GM21423 (cell line): ENCODE measurements at regions not wholly inside any gene's neighbourhood (a gene's known extent, or its start where the extent isn't known, plus 50 kb on each side); places are given as distances from the start of the nearest gene placed in this dataset.

Source experiments
- ATAC-seq: cut with Tn5 transposase; IDR thresholded peaks from one replicate; pipeline ENCODE4 v1.9.1; 2021; ENCODE audit warnings: mild to moderate bottlenecking, moderate library complexity; ENCODE audit not compliant: unreplicated experiment

- peak; percentile 72 for ATAC-seq
These were observed 186.2 kb downstream of the REEP3 start for GRCh38 chr10:63707254-63707910.

DNA sequence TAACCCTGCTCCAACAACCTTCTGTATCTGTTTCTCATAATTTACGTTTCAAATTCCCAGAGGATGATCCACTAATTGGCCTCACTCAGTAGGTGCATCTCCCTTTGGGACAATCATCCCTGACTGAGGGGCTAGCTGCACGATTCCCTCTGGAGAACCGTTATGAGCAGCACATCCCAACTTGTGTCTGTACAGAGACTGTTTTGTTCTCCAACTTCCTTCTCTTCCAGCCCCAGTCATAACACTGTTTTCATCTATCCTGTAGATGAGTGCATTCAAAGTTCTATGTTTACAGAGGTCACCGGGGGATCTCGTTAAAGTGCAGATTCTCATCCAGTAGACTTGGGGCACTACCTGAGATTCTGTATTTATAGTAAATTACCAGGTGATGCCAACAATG, 187.2 kb downstream of the REEP3 start:
- ATAC-seq: no peak

DNA sequence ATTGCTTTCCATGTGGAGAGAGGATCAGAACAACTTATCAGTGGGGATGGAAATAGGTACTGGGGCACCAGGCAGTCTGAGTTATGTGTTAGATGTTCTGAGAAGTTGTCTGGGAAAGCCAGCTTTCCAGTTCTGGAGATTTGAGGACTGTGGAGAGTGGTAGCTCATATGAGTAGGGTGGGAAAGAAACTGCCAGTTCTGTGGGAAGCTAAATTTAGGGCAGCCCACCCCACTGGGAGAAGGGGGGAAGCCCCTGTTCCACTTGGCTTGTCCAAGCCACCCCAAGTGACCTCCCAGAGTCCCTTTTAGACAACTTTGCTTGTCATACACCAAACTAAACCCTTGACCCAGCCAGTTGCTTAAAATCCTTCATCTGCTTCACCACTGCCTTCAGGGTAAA, 189.5 kb downstream of the REEP3 start:
- no peak for ATAC-seq

- ATAC-seq: no peak
These were observed 190.2 kb downstream of the REEP3 start for GRCh38 chr10:63711361-63711760.

DNA sequence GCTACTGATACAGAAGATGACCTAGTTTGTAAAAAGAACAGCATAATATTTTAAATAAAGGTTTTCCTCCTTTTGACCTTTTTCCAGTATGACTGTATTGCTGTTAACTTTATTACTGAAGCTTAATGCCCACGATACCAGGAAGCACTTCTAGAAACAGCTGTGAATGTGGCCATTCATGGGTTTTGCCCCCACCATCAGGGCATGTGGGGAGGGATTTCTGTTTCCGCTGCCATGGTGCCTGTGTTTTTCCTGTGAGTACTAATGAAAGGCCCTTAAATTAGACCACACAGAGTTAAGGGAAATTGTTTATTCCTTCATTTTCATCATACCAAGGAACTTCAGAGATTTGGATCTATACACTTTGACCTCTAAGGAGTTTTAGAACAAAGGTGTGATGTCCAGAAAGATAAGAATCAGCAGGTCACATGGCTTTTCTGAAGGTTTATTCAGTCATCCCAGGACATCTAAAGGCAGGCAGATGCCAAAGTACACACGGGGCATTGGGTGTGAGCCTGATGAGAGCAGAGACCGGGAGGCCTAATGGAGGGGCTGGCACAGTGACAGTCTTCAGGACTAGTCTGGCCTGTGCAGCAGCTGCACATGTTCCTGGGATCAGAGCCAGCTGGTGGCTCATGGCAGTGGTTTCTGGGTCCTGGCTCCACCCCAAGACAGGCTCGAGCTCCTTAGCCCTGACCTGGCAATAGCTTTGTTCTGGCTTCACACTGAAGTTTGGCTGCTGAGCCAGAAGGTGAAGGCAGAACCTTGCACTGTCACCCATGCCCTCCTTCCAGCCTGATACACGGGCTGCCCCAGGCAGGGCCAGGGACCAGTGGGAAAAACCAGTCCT, 190.9 kb downstream of the REEP3 start:
- ATAC-seq: no peak

DNA sequence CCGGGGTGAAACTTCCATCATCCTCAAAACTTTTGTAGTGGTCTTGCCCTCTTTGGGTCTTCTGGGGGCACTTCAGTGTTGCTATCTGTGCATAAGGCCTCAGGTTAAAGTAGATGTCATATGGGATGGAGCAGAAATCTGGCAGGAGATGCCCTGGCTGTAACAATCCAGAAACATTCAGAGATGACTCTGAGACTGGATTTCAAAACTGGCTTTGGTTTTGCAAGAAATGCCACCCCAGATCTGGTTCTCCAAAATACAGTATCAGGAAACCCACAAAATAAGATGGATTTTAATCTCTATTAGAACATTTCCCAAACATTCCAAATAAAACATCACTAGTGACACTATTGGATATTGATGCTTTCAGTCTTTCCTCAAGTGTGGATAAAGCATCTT, 191.5 kb downstream of the REEP3 start:
- ATAC-seq: no peak

DNA sequence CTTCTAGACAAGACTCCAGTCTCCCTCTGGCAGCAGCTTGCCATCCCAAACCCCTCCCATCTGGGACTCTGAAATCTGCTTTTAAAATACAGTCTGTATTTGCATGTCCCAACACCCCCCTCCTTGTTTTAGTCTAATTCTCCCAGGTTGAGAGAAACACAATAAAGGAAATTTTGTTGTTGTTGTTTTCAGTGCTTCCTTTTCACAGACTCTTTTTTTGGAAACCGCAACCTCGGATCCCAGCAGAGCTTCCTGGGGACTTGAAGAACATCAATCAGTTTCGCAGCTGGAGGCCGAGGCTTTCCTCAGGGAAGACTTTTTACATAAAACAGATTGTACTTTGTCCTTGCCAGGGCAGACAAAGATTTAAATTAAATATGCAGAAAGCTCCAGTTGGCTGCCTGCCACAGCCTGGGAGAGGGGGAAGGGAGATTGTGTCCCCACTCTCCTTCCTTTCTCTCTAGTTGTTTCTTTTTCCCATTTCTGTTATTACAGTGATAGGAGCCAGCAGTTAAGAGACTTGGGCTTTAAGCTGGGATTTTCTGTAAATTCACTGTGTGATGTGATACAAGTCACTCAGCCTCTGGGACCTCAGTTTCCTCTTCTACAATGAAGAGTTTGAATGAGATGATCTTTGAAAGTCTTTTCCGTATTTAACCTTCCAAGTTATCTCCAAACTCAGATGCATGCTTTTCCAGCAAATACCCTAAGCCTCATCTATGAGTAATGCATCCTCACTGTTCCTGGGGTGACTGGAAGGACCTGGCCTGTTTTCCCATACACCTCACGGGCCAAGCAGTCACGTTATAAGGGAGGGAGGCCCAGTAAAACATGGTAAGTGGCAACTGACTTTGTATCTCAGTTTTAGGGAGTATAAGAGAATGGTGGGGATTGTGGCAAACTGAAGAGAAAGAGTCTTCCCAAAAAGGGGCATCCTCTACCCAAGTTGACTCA, 192.3 kb downstream of the REEP3 start:
- no peak for ATAC-seq

DNA sequence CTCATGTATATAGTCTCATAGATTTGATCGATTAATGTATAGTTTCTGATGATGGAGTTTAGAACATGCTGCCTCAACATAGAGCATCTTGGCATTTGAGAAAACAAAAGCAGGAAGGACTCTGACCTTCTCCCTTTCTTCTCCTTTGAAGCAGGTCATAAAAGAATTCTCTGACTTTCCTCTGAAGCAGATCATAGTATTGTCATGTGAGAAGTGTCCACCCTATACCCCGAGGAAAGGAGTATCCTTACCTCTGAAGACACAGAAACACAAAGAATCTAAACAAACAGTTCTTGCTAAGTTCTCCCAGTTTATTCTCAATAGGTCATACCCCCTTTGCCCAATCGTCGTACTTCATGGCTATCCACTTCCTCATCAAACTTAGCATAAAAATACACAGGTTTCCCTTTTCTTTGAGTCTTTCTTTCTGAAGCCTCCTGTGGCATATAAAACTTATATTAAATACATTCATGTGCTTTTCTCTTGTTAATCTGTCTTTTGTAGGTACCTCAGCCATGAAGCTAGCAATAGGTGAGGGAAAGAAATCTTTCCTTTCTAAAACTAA, 194.9 kb downstream of the REEP3 start:
- ATAC-seq: no peak

- no peak for ATAC-seq
These were observed 196.0 kb downstream of the REEP3 start for GRCh38 chr10:63717027-63717715.

GRCh38 chr10:63718006-63718405, 196.8 kb downstream of the REEP3 start:
- no peak for ATAC-seq

GRCh38 chr10:63718421-63718820, 197.2 kb downstream of the REEP3 start:
- ATAC-seq: no peak

DNA sequence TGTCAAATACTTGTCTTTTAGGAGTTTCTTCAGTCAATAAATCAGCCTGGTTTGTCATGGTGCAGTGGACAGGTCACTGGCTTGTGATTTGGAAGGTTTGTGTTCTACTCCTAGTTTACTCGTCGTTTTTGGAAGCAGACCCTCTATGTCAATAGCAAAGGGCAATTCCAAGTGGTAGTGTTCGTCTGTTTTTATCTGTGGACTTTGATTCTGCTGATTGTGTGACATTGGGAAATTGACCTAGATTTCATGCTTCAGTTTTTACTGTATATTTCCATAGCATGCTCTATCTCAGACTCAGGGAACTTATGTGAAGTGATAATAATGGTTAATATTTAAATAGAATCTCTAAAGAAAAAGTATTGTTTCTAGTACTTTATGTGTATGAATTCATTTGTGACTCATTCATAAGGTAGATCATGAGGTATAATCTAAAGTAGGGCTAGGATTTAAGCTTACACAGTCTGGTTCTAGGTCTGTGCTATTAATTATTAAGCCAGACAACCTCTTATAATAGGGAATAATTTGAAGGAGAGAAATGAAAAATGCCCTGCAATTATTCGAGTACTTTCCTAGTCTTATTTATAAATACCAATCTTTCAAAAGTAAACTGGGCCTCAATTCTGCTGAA, 198.1 kb downstream of the REEP3 start:
- ATAC-seq: no peak

- ATAC-seq: peak; percentile 52
These were observed 198.9 kb downstream of the REEP3 start for GRCh38 chr10:63720072-63720537.

GRCh38 chr10:63720676-63721075, 199.5 kb downstream of the REEP3 start:
- ATAC-seq: peak; percentile 74

GRCh38 chr10:63722537-63722936, 201.3 kb downstream of the REEP3 start:
- ATAC-seq: no peak

DNA sequence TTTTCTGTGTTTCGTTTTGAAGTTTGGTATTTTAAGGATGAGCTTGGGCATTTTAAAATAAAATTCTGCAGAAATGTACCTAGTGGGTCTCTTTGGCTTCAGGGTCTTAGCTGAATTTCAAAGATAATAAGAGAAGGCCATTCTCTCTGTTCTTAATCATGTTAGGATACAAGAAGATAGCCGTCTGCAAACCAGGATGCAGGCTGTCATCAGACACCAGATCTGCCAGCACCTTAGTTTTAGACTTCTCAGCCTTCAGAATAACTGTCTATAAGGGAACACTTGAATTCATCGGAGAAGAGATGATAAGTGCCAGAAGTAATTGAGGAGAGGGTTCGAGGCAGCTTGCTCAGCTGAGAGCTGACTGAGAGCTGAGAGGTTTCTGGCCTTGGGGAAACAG, 202.1 kb downstream of the REEP3 start:
- no peak for ATAC-seq

DNA sequence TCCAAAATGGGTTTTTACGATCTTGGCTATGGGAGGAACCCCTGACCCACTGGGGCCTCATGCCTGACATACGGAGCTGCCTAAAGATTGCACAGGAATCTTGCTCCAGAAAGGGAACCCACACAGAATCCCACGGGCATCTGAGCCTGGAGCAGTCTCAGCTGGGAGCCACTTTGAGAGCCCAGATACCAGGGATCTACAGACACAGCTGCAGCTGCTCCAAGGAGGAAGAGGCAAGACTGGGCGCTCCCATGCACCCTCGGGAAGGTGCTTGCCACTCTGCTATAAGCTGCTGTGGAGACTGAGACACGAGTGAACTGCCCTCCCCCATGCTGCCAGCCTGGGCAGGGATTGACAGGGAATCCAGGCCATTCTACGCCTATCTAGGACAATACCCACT, 202.5 kb downstream of the REEP3 start:
- no peak for ATAC-seq

DNA sequence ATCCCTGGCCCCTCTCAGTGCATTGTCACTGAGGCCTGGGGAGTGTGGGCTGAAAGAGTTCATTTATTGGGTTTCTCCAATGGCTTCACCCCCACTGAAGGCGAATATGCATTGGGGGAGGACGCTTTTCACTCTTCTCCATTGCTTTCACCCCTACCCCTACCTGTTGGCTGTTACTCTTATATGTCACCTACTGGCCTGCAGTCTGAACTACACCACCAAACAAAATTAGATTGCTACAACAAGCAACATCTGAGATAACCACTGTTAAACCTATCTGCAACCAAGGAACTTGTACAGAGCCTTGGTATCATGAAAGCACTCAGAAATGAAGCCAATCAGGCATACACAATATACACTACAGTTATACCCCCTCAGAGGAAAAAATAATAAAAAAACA, 203.7 kb downstream of the REEP3 start:
- ATAC-seq: no peak

DNA sequence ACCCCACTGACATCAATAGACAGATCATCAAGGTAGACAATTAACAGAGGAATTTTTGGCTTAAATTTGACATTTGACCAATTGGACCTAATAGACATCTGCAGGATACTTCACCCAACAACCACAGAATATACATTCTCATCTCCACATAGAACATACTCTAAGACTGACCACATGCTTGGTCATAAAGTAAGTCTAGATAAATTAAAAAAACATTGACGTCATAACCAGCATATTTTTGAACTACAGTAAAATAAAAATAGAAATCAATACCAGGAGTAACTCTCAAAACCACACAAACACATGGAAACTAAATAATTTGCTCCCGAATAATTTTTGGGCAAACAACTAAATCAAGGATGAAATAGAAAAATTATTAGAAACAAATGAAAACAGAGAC, 205.7 kb downstream of the REEP3 start:
- ATAC-seq: no peak

DNA sequence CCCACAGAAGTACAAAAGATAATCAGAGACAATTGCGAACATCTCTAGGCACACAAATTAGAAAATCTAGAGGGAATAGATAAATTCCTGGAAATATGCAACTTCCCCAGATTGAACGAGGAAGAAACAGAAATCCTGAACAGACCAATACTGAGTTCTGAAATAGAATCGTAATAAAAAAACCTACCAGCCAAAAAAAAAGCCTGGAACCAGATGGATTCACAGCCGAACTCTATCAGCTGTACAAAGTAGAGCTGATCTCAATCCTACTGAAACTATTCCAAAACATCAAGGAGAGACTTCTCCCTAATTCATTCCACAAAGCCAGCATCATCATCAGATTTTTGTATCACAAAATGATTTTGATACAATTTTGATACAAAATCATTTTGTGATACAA, 206.4 kb downstream of the REEP3 start:
- ATAC-seq: no peak
